ENCODE measurements at regions not wholly inside any gene's neighbourhood (a gene's known extent, or its start where the extent isn't known, plus 50 kb on each side); places are given as distances from the start of the nearest gene placed in this dataset.

- DNase-seq (ENCODE audit: low spot score), result no peak
Measured at GRCh38 chr18:64986906-64987495, 763.8 kb upstream of the CDH7 start.

GRCh38 chr18:64983497-64984238 is 767.1 kb upstream of the CDH7 start:
- H3K4me1 ChIP-seq, result peaks cover 0 to 6% of the 10 kb centered on the region in 2 donors
- H3K27ac ChIP-seq, result peak overlapping the region; percentile 19 to 69
- H3K36me3 ChIP-seq, result no peaks in the 10 kb centered on the region
- DNase-seq (ENCODE audit: low spot score), result no peak
- no peaks in the 10 kb centered on the region for H3K27me3 ChIP-seq
- no peak overlapping the region for H3K4me3 ChIP-seq
- no peak for TF ChIP-seq CTCF (IDR thresholded peaks at IDR 0.05)
- H3K9me3 ChIP-seq, result no peaks in the 10 kb centered on the region

More at GRCh38 chr18:64986906-64987495, 763.8 kb upstream of the CDH7 start:
- TF ChIP-seq CTCF (IDR thresholded peaks at IDR 0.05), result no peak
- Histone ChIP-seq H3K27me3 (no peaks in the 10 kb centered on the region), H3K4me1 (peaks cover 0 to 6% of the 10 kb centered on the region in 2 donors), H3K9me3 (no peaks in the 10 kb centered on the region), H3K27ac (peak overlapping the region in 1 of 2 donors; percentile 56), H3K4me3 (no peak overlapping the region), H3K36me3 (no peaks in the 10 kb centered on the region)

DNA sequence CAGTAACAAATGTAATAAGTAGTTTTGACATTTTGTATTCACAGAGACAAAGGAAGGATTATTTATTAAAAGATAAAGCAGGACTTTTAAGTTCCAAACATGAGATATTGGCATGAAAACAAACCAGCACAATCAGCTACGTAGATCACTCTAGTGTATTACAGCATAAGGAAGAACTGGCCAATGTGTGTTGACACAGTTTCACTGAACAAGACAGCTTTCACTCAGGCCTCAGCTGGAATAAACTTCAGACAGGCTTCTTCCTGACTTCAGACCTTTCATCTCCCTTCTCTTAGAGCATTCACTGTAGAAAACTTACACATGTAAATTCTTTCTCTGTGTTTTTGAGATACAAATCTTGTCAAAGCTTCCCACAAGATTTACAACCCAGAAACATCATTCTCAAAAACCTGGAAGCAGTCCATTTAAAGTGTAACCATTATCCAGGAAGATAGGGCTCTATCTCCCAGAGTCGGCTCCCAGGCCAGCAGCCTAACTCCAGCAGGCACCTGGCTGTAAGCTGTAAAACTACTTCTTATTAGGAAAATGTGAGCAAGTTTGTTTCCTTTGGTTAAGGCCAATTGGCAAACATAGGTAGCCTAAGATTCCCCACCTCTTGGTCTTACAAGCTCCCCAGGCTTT is 768.3 kb upstream of the CDH7 start:
- H3K27me3 ChIP-seq, result no peaks in the 10 kb centered on the region
- peak overlapping the region in 1 of 2 donors; percentile 69 for H3K27ac ChIP-seq
- DNase-seq (ENCODE audit: low spot score), result no peak

DNA sequence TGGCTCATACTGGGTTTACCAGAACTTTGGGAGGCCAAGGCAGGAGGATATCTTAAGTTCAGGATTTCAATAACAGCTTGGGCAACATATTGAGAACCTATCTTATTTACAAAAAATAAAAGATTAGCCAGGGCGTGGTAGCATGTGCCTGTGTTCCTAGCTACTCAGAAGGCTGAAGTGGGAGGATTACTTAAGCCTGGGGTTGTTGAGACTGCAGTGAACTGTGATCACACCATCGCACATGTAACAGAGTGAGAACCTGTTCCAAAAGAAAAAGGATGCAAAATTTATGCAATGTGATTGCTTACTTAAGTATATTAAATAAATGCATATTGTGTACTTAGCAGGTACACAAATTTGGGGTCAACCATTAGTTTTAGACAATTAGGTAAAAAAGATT is 768.9 kb upstream of the CDH7 start:
- no peak for TF ChIP-seq CTCF (IDR thresholded peaks at IDR 0.05)

More for the DNA sequence above, 768.3 kb upstream of the CDH7 start:
- H3K4me1 ChIP-seq, result peaks cover 0 to 6% of the 10 kb centered on the region in 2 donors
- no peaks in the 10 kb centered on the region for H3K36me3 ChIP-seq
- no peak for TF ChIP-seq CTCF (IDR thresholded peaks at IDR 0.05)
- H3K4me3 ChIP-seq, result no peak overlapping the region
- no peaks in the 10 kb centered on the region for H3K9me3 ChIP-seq

GRCh38 chr18:64979791-64980190 is 771.0 kb upstream of the CDH7 start:
- Histone ChIP-seq H3K36me3 (no peaks in the 10 kb centered on the region), H3K9me3 (no peaks in the 10 kb centered on the region), H3K27me3 (no peaks in the 10 kb centered on the region), H3K4me3 (no peak overlapping the region), H3K4me1 (peaks cover 0 to 7% of the 10 kb centered on the region in 2 donors), H3K27ac (no peak overlapping the region)
- no peak for TF ChIP-seq CTCF (IDR thresholded peaks at IDR 0.05)
- no peak for DNase-seq (ENCODE audit: low spot score)

More for the DNA sequence above, 768.9 kb upstream of the CDH7 start:
- no peak overlapping the region for H3K4me3 ChIP-seq
- H3K27ac ChIP-seq, result peak overlapping the region in 1 of 2 donors; percentile 69
- H3K4me1 ChIP-seq, result peaks cover 0 to 6% of the 10 kb centered on the region in 2 donors
- no peaks in the 10 kb centered on the region for H3K9me3 ChIP-seq
- no peak for DNase-seq (ENCODE audit: low spot score)
- no peaks in the 10 kb centered on the region for H3K36me3 ChIP-seq
- H3K27me3 ChIP-seq, result no peaks in the 10 kb centered on the region

All from right atrium auricular region (tissue), 2 donors.